H1 (cell line): ENCODE measurements at regions not wholly inside any gene's neighbourhood (a gene's known extent, or its start where the extent isn't known, plus 50 kb on each side); places are given as distances from the start of the nearest gene placed in this dataset.

Source experiments
- EP300 ChIP-seq, 2 experiments: IDR thresholded peaks; 1 replicate in 1 of 2; 2 replicates in 1 of 2; pipeline ENCODE4 v1.6.1; 2011 to 2012; ENCODE audit warnings: low read depth in 2 of 2, low read length in 2 of 2, mild to moderate bottlenecking in 2 of 2, borderline replicate concordance in 1 of 2, inconsistent platforms in 1 of 2, moderate library complexity in 1 of 2
- RAD21 ChIP-seq, 2 experiments: IDR thresholded peaks in 1 of 2; conservative IDR thresholded peaks in 1 of 2; 2 replicates each; pipeline ENCODE4 v1.6.1; 2011; ENCODE audit warnings: low read depth in 2 of 2, low read length in 2 of 2, improper control_type of control experiment in 1 of 2, inconsistent platforms in 1 of 2, mild to moderate bottlenecking in 1 of 2, moderate library complexity in 1 of 2
- SUZ12 ChIP-seq: fragments of 200-600 bp; sonication (generic); IDR thresholded peaks from 2 replicates; pipeline ENCODE4 v1.6.1; 2012; ENCODE audit warnings: mild to moderate bottlenecking, inconsistent platforms, low read length, moderate library complexity, mixed read lengths
- TF ChIP-seq, protein P1 (sequence below): IDR thresholded peaks from 2 replicates; pipeline ENCODE4 v1.6.1; 2011; ENCODE audit warnings: low read length, improper control_type of control experiment

DNA sequence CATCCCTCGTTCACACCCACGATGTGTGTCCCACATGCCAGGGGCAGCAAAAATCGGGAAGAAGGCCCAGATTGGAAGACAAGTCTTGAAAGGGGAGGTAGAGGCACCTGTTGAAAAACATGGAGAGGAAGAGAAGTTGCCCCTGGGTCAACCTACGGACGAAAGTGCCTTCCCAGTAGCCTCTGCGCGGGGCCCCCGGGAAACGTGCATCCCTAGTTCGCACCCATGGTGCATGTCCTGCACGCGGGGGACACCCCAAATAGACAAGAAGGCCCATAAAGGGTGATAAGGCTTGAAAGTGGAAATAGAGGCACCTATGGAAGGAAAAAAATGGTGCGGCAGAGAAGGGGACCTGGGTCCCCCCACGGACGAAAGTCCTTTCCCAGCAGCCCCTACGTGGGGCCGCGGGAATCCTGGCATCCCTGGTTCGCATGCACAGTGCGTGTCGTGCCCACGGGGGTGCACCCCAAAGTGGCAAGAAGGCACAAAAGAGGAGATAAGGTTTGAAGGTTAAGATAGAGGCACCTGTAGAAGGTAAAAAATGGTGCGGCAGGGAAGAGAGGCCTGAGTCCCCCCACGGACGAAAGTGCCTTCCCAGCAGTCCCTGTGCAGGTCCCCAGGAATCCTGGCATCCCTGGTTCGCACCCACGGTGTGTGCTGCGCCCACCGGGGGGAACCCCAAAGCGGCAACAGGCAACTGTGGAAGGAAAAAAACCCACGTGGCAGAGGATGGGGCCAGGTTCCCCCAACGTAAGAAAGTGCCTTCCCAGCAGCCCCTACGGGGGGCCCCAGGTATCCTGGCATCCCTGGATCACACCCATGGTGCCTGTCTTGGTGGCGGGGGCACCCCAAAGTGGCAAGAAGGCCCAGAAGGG is 278.3 kb downstream of the ALG10 start (continued):
- TF ChIP-seq RAD21 (IDR thresholded peaks at IDR 0.05 in 1 of 2, conservative IDR thresholded peaks at IDR 0.05 in 1 of 2; ENCODE audit: low read depth in 2 of 2, low read length in 2 of 2), result no peak
- no peak for TF ChIP-seq EP300 (IDR thresholded peaks at IDR 0.05; ENCODE audit: borderline replicate concordance in 1 of 2, low read depth in 2 of 2, low read length in 2 of 2)
- no peak for TF ChIP-seq SUZ12
- TF ChIP-seq, protein P1, sequence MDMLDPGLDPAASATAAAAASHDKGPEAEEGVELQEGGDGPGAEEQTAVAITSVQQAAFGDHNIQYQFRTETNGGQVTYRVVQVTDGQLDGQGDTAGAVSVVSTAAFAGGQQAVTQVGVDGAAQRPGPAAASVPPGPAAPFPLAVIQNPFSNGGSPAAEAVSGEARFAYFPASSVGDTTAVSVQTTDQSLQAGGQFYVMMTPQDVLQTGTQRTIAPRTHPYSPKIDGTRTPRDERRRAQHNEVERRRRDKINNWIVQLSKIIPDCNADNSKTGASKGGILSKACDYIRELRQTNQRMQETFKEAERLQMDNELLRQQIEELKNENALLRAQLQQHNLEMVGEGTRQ, result no peak
